GM10266 (cell line): ENCODE measurements at regions not wholly inside any gene's neighbourhood (a gene's known extent, or its start where the extent isn't known, plus 50 kb on each side); places are given as distances from the start of the nearest gene placed in this dataset.

Experiments
- DNase-seq: peaks from one replicate; pipeline ENCODE4 v3.0.0; 2012; ENCODE audit errors: extremely low spot score
- CTCF ChIP-seq: IDR thresholded peaks from 2 replicates; pipeline ENCODE4 v1.5.1; 2012; ENCODE audit warnings: mild to moderate bottlenecking, low read depth; ENCODE audit not compliant: control insufficient read depth, insufficient read depth; ENCODE audit errors: missing control alignments

GRCh38 chr10:4596951-4597350 is 229.1 kb upstream of the AKR1E2 start:
- TF ChIP-seq CTCF, result no peak
- no peak for DNase-seq

- DNase-seq, result no peak
- no peak for TF ChIP-seq CTCF
Measured at GRCh38 chr10:4595719-4596319, 230.2 kb upstream of the AKR1E2 start.

GRCh38 chr10:4590807-4591206 is 235.2 kb upstream of the AKR1E2 start:
- DNase-seq, result no peak
- TF ChIP-seq CTCF, result no peak

- no peak for DNase-seq
- no peak for TF ChIP-seq CTCF
Measured at GRCh38 chr10:4588824-4589223, 237.2 kb upstream of the AKR1E2 start.

- DNase-seq, result no peak
Measured at GRCh38 chr10:4587466-4587865, 238.5 kb upstream of the AKR1E2 start.

GRCh38 chr10:4586776-4587175 is 239.2 kb upstream of the AKR1E2 start:
- DNase-seq, result no peak
- TF ChIP-seq CTCF, result no peak

More at GRCh38 chr10:4587466-4587865, 238.5 kb upstream of the AKR1E2 start:
- TF ChIP-seq CTCF, result no peak

GRCh38 chr10:4581929-4582328 is 244.1 kb upstream of the AKR1E2 start:
- TF ChIP-seq CTCF, result no peak
- no peak for DNase-seq
